Esophagus muscularis mucosa (tissue), 4 donors: ENCODE measurements at regions not wholly inside any gene's neighbourhood (a gene's known extent, or its start where the extent isn't known, plus 50 kb on each side); places are given as distances from the start of the nearest gene placed in this dataset.

ENCODE experiments used
- EP300 ChIP-seq: sonication (generic); formaldehyde crosslinking; IDR thresholded peaks from one replicate; pipeline ENCODE4 v1.6.1; 2017; ENCODE audit warnings: antibody characterized with exemption
- POLR2A ChIP-seq: fragments of 450-650 bp; IDR thresholded peaks from one replicate; pipeline ENCODE4 v1.6.1; 2017; ENCODE audit warnings: antibody characterized with exemption, moderate library complexity, mild to moderate bottlenecking, low read depth
- TF ChIP-seq, protein P1 (sequence below), 3 experiments: fragments of 200-600 bp in 2 of 3; fragments of 450-650 bp in 1 of 3; sonication (generic) in 2 of 3; IDR thresholded peaks; one replicate each; pipeline ENCODE4 v1.5.1; 2017 to 2019; ENCODE audit warnings: antibody characterized with exemption in 3 of 3, mild to moderate bottlenecking in 2 of 3, moderate library complexity in 1 of 3

DNA sequence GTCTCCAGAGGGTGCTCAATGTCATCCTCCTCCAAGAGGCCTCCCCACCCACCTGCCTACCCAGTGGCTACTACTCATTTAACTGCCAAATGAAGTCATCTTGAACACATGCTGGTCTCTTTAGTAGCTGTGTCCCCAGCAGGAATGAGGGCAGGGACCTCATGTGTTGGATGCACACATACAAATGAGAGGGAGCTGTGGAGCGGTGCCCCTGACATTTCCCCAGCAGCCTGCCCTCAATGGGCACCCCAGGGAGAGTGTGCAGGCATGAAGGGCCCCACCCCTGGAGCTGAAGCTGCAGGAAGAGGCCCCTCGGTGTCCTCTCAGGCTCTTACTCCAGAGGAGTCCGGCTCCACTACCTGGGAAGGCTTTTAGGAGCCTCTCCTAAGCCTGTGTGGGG is 1322.7 kb downstream of the UQCRFS1 start:
- TF ChIP-seq, protein P1, sequence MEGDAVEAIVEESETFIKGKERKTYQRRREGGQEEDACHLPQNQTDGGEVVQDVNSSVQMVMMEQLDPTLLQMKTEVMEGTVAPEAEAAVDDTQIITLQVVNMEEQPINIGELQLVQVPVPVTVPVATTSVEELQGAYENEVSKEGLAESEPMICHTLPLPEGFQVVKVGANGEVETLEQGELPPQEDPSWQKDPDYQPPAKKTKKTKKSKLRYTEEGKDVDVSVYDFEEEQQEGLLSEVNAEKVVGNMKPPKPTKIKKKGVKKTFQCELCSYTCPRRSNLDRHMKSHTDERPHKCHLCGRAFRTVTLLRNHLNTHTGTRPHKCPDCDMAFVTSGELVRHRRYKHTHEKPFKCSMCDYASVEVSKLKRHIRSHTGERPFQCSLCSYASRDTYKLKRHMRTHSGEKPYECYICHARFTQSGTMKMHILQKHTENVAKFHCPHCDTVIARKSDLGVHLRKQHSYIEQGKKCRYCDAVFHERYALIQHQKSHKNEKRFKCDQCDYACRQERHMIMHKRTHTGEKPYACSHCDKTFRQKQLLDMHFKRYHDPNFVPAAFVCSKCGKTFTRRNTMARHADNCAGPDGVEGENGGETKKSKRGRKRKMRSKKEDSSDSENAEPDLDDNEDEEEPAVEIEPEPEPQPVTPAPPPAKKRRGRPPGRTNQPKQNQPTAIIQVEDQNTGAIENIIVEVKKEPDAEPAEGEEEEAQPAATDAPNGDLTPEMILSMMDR (IDR thresholded peaks at IDR 0.05): no peak
- TF ChIP-seq EP300: no peak
- no peak for TF ChIP-seq POLR2A
